ENCODE measurements at regions not wholly inside any gene's neighbourhood (a gene's known extent, or its start where the extent isn't known, plus 50 kb on each side); places are given as distances from the start of the nearest gene placed in this dataset.
"Not testable (repeated sequence)": the region's sequence is repeated elsewhere in the genome, so short reads cannot be mapped to it uniquely, and the experiment has no call there.

GRCh38 chrX:5716666-5717065 lies 512.0 kb downstream of the NLGN4X start:
- intact Hi-C loops (cut with micrococcal nuclease) = no loop called here
- no peak for DNase-seq

GRCh38 chrX:5708251-5708650 lies 520.4 kb downstream of the NLGN4X start:
- intact Hi-C loops (cut with micrococcal nuclease) = no loop called here
- ATAC-seq = no peak
- DNase-seq = no peak

More at GRCh38 chrX:5716666-5717065, 512.0 kb downstream of the NLGN4X start:
- ATAC-seq = no peak

GRCh38 chrX:5702890-5703289 lies 525.8 kb downstream of the NLGN4X start:
- intact Hi-C loops (cut with micrococcal nuclease) = no loop called here
- DNase-seq (no peak), ATAC-seq (no peak)

DNA sequence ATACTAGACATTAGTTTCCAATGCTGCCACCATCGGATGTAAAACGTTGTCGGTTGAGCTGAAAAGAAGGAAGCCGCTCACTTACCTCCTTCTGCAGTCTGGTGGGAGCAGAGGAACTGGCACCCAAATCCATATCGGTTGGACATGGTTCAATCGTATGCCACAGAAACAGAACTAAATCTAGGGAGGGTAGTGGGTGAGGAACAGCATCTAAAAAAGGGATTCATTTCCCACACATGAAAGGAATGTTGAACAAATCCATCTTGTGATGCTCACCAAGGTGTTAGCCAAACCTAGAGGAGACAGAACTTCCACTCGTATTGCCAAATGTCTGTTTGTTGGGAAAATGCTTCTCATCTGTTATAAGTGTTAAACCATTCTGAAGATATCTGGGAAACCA lies 532.7 kb downstream of the NLGN4X start:
- intact Hi-C loops (cut with micrococcal nuclease) = no loop called here

GRCh38 chrX:5683996-5684395 lies 544.7 kb downstream of the NLGN4X start:
- DNase-seq (no peak), ATAC-seq (no peak)
- intact Hi-C loops (cut with micrococcal nuclease) = no loop called here

More for the DNA sequence above, 532.7 kb downstream of the NLGN4X start:
- DNase-seq (no peak), ATAC-seq (no peak)

- ATAC-seq = no peak
Measured at GRCh38 chrX:5681159-5681558, 547.5 kb downstream of the NLGN4X start.

DNA sequence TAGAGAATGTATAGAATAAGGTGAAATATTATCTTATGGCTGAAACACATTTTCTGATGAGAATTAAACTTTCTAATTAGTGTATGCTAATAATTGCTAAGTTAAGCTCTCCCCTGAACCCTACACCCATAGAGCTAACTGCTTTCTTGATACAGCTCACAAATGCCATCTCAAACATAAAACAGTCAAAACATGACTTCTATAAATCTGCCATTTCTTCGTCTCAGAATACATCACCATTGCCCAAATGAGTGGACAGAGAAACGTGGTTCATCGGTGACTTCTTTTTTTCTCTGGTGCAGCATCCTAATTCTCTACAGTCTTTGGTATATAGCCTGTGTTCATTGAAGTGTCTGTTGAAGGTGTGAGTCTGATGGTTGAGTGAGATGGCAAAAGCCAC lies 554.6 kb downstream of the NLGN4X start:
- DNase-seq (no peak), ATAC-seq (no peak)
- intact Hi-C loops (cut with micrococcal nuclease) = no loop called here

More at GRCh38 chrX:5681159-5681558, 547.5 kb downstream of the NLGN4X start:
- intact Hi-C loops (cut with micrococcal nuclease) = no loop called here
- DNase-seq = no peak

DNA sequence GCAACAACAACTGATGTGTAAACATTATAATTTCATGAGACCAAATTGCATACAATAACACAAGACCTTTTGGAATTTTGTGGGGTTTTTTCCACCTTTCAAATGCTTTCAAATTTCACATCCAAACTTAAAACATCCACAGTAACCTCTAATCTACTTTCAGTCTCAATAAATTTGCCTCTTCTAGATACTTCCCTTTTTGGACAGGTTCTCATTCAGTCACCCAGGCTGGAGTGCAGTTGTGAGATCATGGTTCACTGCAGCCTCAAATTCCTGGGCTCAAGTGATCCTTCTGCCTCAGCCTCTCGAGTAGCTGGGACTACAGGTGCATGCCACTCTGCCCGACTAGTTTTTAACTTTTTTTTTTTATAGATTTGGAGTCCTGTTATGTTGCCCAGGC lies 556.6 kb downstream of the NLGN4X start:
- intact Hi-C loops (cut with micrococcal nuclease) = no loop called here
- ATAC-seq (no peak), DNase-seq (no peak)

DNA sequence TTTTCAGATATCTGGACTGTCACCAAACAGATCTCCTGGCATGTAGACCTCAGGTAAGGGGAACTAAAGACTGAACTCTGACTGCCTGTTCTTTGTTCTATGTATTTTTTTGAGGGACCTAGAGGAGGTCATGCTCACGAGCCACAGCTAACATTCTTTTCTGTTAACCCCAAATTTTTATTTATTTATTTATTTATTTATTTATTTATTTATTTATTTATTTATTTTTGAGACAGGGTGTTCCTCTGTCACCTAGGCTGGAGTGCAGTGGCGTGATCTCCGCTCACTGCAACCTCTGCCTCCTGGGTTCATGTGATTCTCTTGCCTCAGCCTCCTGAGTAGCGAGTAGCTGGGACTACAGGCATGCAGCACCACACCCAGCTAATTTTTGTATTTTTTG lies 562.0 kb downstream of the NLGN4X start:
- DNase-seq; ATAC-seq; intact Hi-C loops (cut with micrococcal nuclease): not testable (repeated sequence)

- no peak for DNase-seq
- intact Hi-C loops (cut with micrococcal nuclease) = no loop called here
- ATAC-seq = no peak
Measured at GRCh38 chrX:5656544-5656943, 572.1 kb downstream of the NLGN4X start.

DNA sequence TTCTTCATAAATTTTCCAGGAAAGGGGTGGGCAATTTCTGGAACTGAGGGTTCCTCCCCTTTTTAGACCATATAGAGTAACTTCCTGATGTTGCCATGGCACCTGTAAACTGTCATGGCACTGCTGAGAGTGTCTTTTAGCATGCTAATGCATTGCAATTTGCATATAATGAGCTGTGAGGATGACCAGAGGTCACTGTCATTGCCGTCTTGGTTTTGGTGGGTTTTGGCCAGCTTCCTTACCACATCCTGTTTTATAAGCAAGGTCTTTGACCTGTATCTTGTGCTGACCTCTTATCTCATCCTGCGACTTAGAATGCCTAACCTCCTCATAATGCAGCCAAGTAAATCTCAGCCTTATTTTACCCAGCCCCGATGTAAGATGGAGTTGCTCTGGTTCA lies 577.8 kb downstream of the NLGN4X start:
- DNase-seq (no peak), ATAC-seq (no peak)
- intact Hi-C loops (cut with micrococcal nuclease) = no loop called here

GRCh38 chrX:5648941-5649568 lies 579.6 kb downstream of the NLGN4X start:
- ATAC-seq (no peak), DNase-seq (no peak)
- intact Hi-C loops (cut with micrococcal nuclease) = no loop called here

DNA sequence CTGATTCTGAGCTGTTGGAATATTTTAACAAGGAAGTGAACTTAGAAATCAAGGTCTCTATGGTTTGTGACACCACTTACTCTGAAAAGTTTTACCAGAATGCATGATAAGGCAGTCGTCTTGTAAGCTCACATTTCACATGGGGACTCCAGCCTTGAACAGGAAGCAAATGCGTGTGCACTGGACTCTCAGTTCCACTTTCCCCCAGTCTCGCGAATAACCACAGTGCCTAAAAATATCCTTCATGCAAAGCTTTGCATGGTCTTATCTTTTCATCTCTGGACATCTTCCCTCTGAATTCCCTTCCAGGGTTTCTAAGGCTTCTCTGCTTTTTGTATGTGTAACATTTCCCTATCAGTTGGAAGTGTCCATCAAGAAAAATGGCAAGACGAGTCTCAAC lies 581.8 kb downstream of the NLGN4X start:
- intact Hi-C loops (cut with micrococcal nuclease) = no loop called here
- ATAC-seq (no peak), DNase-seq (no peak)

- intact Hi-C loops (cut with micrococcal nuclease) = no loop called here
- ATAC-seq (no peak), DNase-seq (no peak)
Measured at GRCh38 chrX:5644776-5645175, 583.9 kb downstream of the NLGN4X start.

GRCh38 chrX:5640071-5640470 lies 588.6 kb downstream of the NLGN4X start:
- ATAC-seq = no peak
- intact Hi-C loops (cut with micrococcal nuclease) = no loop called here
- no peak for DNase-seq

- ATAC-seq (no peak), DNase-seq (no peak)
- intact Hi-C loops (cut with micrococcal nuclease) = no loop called here
Measured at GRCh38 chrX:5638572-5638971, 590.1 kb downstream of the NLGN4X start.

DNA sequence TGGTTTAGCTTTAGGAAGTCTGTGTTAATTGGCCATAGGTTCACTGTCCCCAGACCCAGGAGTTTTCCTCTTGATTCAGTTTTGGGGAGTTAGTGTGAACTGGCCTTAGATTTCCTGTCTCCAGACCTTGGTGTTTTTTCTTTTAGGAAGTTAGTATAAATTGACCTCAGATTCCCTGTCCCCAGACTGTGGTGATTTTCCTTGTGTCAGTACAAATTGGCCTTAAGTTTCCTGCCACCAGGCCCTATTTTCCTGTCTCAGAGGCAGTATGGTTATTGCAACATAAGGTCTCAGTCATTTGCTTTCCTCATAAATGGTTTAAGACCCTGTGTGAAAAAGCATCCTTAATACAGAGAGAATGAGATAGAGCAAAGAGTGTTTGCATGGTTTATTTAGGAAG lies 595.8 kb downstream of the NLGN4X start:
- ATAC-seq = no peak
- intact Hi-C loops (cut with micrococcal nuclease) = no loop called here
- DNase-seq = no peak

DNA sequence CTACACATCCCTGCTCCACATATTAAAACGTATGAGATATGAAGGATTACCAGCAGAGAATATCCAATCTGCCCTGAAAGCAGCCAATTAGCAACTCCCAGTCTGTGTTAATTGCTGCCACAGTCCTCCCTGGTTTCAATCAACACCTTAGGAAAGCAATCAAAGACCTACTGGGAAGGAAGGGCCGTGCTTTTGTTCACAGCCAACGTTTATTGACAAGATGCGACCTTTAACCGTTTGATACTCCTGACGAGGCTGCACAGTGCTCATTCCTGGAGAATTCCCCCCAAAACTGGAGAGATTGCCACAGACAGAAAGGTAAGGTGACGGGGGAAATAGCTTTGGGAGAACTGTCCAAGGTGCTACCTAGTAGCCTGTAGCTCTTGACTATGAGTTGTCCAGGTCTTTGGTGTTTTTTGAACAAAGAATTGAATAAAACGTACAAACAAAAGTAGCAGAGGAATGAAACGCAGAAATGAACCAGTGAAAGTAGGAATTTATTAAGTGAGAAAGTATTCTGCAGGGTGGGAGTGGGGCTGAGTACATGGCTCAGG lies 596.5 kb downstream of the NLGN4X start:
- no peak for DNase-seq
- no peak for ATAC-seq
- intact Hi-C loops (cut with micrococcal nuclease) = no loop called here

- intact Hi-C loops (cut with micrococcal nuclease) = no loop called here
- no peak for ATAC-seq
- no peak for DNase-seq
Measured at GRCh38 chrX:5617666-5618065, 611.0 kb downstream of the NLGN4X start.

DNA sequence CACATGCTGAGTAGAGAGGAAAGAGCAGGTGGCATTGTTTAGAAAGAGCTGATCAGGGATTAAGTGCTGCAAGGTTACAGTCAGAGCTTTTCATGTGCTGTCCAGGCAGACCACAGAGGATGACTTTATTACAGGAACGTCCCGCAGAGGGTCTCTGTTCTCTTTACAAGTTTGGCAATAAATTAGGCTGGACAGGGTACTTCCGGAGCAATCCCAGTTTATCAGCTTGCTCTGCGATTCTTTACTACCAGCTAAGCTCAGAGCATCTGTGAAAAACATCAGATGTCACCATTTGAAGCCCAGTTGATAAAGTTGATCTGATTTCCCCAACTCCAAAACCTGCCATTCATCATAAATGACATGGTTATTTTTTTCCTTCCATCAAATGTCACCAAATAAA lies 633.1 kb downstream of the NLGN4X start:
- no peak for DNase-seq
- ATAC-seq = no peak
- intact Hi-C loops (cut with micrococcal nuclease) = no loop called here

- no peak for ATAC-seq
- DNase-seq = no peak
- intact Hi-C loops (cut with micrococcal nuclease) = no loop called here
Measured at GRCh38 chrX:5586726-5587125, 641.9 kb downstream of the NLGN4X start.
